Parathyroid adenoma (tissue), 2 donors: ENCODE measurements at regions not wholly inside any gene's neighbourhood (a gene's known extent, or its start where the extent isn't known, plus 50 kb on each side); places are given as distances from the start of the nearest gene placed in this dataset.

Source experiments
- H2AFZ ChIP-seq: fragments of 300-600 bp; sonication (generic); one replicate; pipeline ENCODE4 v1.7.0; 2017; ENCODE audit warnings: antibody characterized with exemption, mild to moderate bottlenecking
- H3K27ac ChIP-seq: fragments of 300-600 bp; sonication (generic); one replicate; pipeline ENCODE4 v1.7.0; 2017
- H3K27me3 ChIP-seq: fragments of 300-600 bp; sonication (generic); one replicate; pipeline ENCODE4 v1.7.0; 2017; ENCODE audit warnings: low read length; ENCODE audit not compliant: control insufficient read depth, insufficient read depth
- H3K36me3 ChIP-seq: fragments of 300-600 bp; sonication (generic); one replicate; pipeline ENCODE4 v1.7.0; 2017; ENCODE audit warnings: low read length; ENCODE audit not compliant: control insufficient read depth, insufficient read depth
- H3K4me1 ChIP-seq: fragments of 300-600 bp; sonication (generic); one replicate; pipeline ENCODE4 v1.7.0; 2017; ENCODE audit warnings: control low read depth
- H3K4me2 ChIP-seq: fragments of 300-600 bp; sonication (generic); one replicate; pipeline ENCODE4 v1.7.0; 2017; ENCODE audit warnings: low read length
- H3K4me3 ChIP-seq: fragments of 300-600 bp; sonication (generic); one replicate; pipeline ENCODE4 v1.7.0; 2017; ENCODE audit warnings: low read depth, low read length
- H3K79me2 ChIP-seq: fragments of 300-600 bp; sonication (generic); one replicate; pipeline ENCODE4 v1.7.0; 2017; ENCODE audit warnings: control low read depth
- H3K9ac ChIP-seq: fragments of 300-600 bp; sonication (generic); one replicate; pipeline ENCODE4 v1.7.0; 2017; ENCODE audit warnings: mild to moderate bottlenecking
- H3K9me3 ChIP-seq: fragments of 300-600 bp; sonication (generic); one replicate; pipeline ENCODE4 v1.7.0; 2017; ENCODE audit warnings: low read length; ENCODE audit not compliant: control insufficient read depth
- CTCF ChIP-seq: fragments of 300-600 bp; sonication (generic); IDR thresholded peaks from one replicate; pipeline ENCODE4 v1.7.0; 2017; ENCODE audit warnings: antibody characterized with exemption, mild to moderate bottlenecking
- donor health status: primary hyperparathyroidism.

- TF ChIP-seq CTCF, result no peak
- H3K36me3 ChIP-seq, result no peaks in the 10 kb centered on the region
- H3K9ac ChIP-seq, result no peak overlapping the region
- H3K27ac ChIP-seq, result no peak overlapping the region
- H3K4me2 ChIP-seq, result no peak overlapping the region
- no peak overlapping the region for H3K4me3 ChIP-seq
- no peaks in the 10 kb centered on the region for H3K79me2 ChIP-seq
- H3K9me3 ChIP-seq, result no peaks in the 10 kb centered on the region
- no peaks in the 10 kb centered on the region for H3K27me3 ChIP-seq
- no peak overlapping the region for H2AFZ ChIP-seq
- no peaks in the 10 kb centered on the region for H3K4me1 ChIP-seq
Observed at GRCh38 chr2:83536556-83536955, 922.5 kb downstream of the SUCLG1 start.

- H2AFZ ChIP-seq, result no peak overlapping the region
- no peaks in the 10 kb centered on the region for H3K9me3 ChIP-seq
- no peak overlapping the region for H3K27ac ChIP-seq
- H3K4me2 ChIP-seq, result no peak overlapping the region
- no peak for TF ChIP-seq CTCF
- no peak overlapping the region for H3K4me3 ChIP-seq
- H3K27me3 ChIP-seq, result no peaks in the 10 kb centered on the region
- no peaks in the 10 kb centered on the region for H3K4me1 ChIP-seq
- H3K36me3 ChIP-seq, result no peaks in the 10 kb centered on the region
- no peaks in the 10 kb centered on the region for H3K79me2 ChIP-seq
- H3K9ac ChIP-seq, result no peak overlapping the region
Observed at GRCh38 chr2:83534416-83534815, 924.7 kb downstream of the SUCLG1 start.

- Histone ChIP-seq H3K9ac (no peak overlapping the region), H3K27me3 (no peaks in the 10 kb centered on the region), H3K9me3 (no peaks in the 10 kb centered on the region), H3K4me1 (no peaks in the 10 kb centered on the region), H3K79me2 (no peaks in the 10 kb centered on the region), H3K4me2 (no peak overlapping the region), H2AFZ (no peak overlapping the region), H3K4me3 (no peak overlapping the region), H3K27ac (no peak overlapping the region), H3K36me3 (no peaks in the 10 kb centered on the region)
- TF ChIP-seq CTCF, result no peak
Observed at GRCh38 chr2:83531206-83531826, 927.8 kb downstream of the SUCLG1 start.

GRCh38 chr2:83528767-83529166, 930.3 kb downstream of the SUCLG1 start:
- Histone ChIP-seq H3K4me2 (no peak overlapping the region), H3K36me3 (no peaks in the 10 kb centered on the region), H3K27ac (no peak overlapping the region), H3K4me1 (no peaks in the 10 kb centered on the region), H2AFZ (no peak overlapping the region), H3K9ac (no peak overlapping the region), H3K4me3 (no peak overlapping the region), H3K9me3 (no peaks in the 10 kb centered on the region), H3K79me2 (no peaks in the 10 kb centered on the region), H3K27me3 (no peaks in the 10 kb centered on the region)
- TF ChIP-seq CTCF, result no peak

- Histone ChIP-seq H3K9me3 (no peaks in the 10 kb centered on the region), H3K4me2 (no peak overlapping the region), H3K4me3 (no peak overlapping the region), H3K36me3 (no peaks in the 10 kb centered on the region), H3K9ac (no peak overlapping the region), H3K27me3 (no peaks in the 10 kb centered on the region), H3K27ac (no peak overlapping the region), H2AFZ (no peak overlapping the region), H3K4me1 (no peaks in the 10 kb centered on the region), H3K79me2 (no peaks in the 10 kb centered on the region)
- TF ChIP-seq CTCF, result no peak
Observed at GRCh38 chr2:83522891-83523493, 936.1 kb downstream of the SUCLG1 start.
